KMS-11 (cell line): ENCODE measurements at regions not wholly inside any gene's neighbourhood (a gene's known extent, or its start where the extent isn't known, plus 50 kb on each side); places are given as distances from the start of the nearest gene placed in this dataset.

Source experiments
- H2AFZ ChIP-seq: fragments of 200-600 bp; sonication (generic); 2 replicates; pipeline ENCODE4 v1.6.1; 2016; ENCODE audit warnings: antibody characterized with exemption, mixed run types, low read depth
- H3K27ac ChIP-seq: fragments of 200-600 bp; sonication (generic); 2 replicates; pipeline ENCODE4 v1.6.1; 2016; ENCODE audit warnings: mild to moderate bottlenecking, mixed run types
- H3K27me3 ChIP-seq: fragments of 200-600 bp; sonication (generic); 2 replicates; pipeline ENCODE4 v1.6.1; 2017; ENCODE audit warnings: mild to moderate bottlenecking, low read depth, mixed run types, moderate library complexity; ENCODE audit not compliant: insufficient read depth
- H3K36me3 ChIP-seq: fragments of 200-600 bp; sonication (generic); 2 replicates; pipeline ENCODE4 v1.6.1; 2017; ENCODE audit warnings: mild to moderate bottlenecking, mixed run types; ENCODE audit not compliant: insufficient read depth
- H3K4me1 ChIP-seq: fragments of 200-600 bp; sonication (generic); 2 replicates; pipeline ENCODE4 v1.6.1; 2016; ENCODE audit warnings: mild to moderate bottlenecking, low read depth, mixed run types; ENCODE audit not compliant: poor library complexity, severe bottlenecking
- H3K4me2 ChIP-seq: fragments of 200-600 bp; sonication (generic); 2 replicates; pipeline ENCODE4 v1.7.0; 2016; ENCODE audit warnings: mild to moderate bottlenecking, mixed run types
- H3K4me3 ChIP-seq: fragments of 200-600 bp; sonication (generic); IDR thresholded peaks from 2 replicates; pipeline ENCODE4 v1.6.1; 2017; ENCODE audit warnings: low read depth, low read length, mixed read lengths; ENCODE audit not compliant: insufficient read depth
- H3K79me2 ChIP-seq: fragments of 200-600 bp; sonication (generic); 2 replicates; pipeline ENCODE4 v1.6.1; 2016; ENCODE audit warnings: low read depth, mixed run types; ENCODE audit not compliant: insufficient read depth
- H3K9ac ChIP-seq: fragments of 200-600 bp; sonication (generic); 2 replicates; pipeline ENCODE4 v1.6.1; 2016; ENCODE audit warnings: mild to moderate bottlenecking, mixed run types
- H4K20me1 ChIP-seq: fragments of 200-600 bp; sonication (generic); 2 replicates; pipeline ENCODE4 v1.6.1; 2016; ENCODE audit warnings: mild to moderate bottlenecking, mixed run types; ENCODE audit not compliant: insufficient read depth
- CTCF ChIP-seq: fragments of 200-600 bp; sonication (generic); conservative IDR thresholded peaks from 2 replicates; pipeline ENCODE4 v1.6.1; 2017; ENCODE audit warnings: low read depth, mild to moderate bottlenecking, antibody characterized with exemption, low read length, moderate library complexity, mixed read lengths

- H3K27ac ChIP-seq: no peak overlapping the region
- TF ChIP-seq CTCF: no peak
- peaks cover 28% of the 10 kb centered on the region for H3K4me1 ChIP-seq
- no peaks in the 10 kb centered on the region for H4K20me1 ChIP-seq
- H3K9ac ChIP-seq: no peak overlapping the region
- H3K4me2 ChIP-seq: no peak overlapping the region
- no peak overlapping the region for H3K4me3 ChIP-seq
- no peaks in the 10 kb centered on the region for H3K36me3 ChIP-seq
- H3K27me3 ChIP-seq: peaks cover 31% of the 10 kb centered on the region
- H2AFZ ChIP-seq: no peak overlapping the region
- no peaks in the 10 kb centered on the region for H3K79me2 ChIP-seq
These were observed 109.2 kb upstream of the DYRK2 start for GRCh38 chr12:67539329-67539728.

- no peaks in the 10 kb centered on the region for H3K36me3 ChIP-seq
- H3K4me1 ChIP-seq: peaks cover 28% of the 10 kb centered on the region
- H3K4me3 ChIP-seq: no peak overlapping the region
- no peaks in the 10 kb centered on the region for H3K79me2 ChIP-seq
- no peak overlapping the region for H2AFZ ChIP-seq
- no peak overlapping the region for H3K27ac ChIP-seq
- H3K9ac ChIP-seq: no peak overlapping the region
- no peak overlapping the region for H3K4me2 ChIP-seq
- no peaks in the 10 kb centered on the region for H4K20me1 ChIP-seq
- peaks cover 31% of the 10 kb centered on the region for H3K27me3 ChIP-seq
- no peak for TF ChIP-seq CTCF
These were observed 108.6 kb upstream of the DYRK2 start for GRCh38 chr12:67539946-67540345.

GRCh38 chr12:67540920-67541624 is 107.5 kb upstream of the DYRK2 start:
- Histone ChIP-seq H3K27me3 (peaks cover 31% of the 10 kb centered on the region), H3K9ac (no peak overlapping the region), H3K79me2 (no peaks in the 10 kb centered on the region), H3K4me1 (peaks cover 28% of the 10 kb centered on the region), H2AFZ (0 out of 2 replicates have a peak overlapping the region, but pooled peaks have one; percentile 11), H4K20me1 (no peaks in the 10 kb centered on the region), H3K36me3 (no peaks in the 10 kb centered on the region), H3K4me2 (peak overlapping the region; percentile 70), H3K27ac (peak overlapping the region; percentile 34), H3K4me3 (no peak overlapping the region)
- no peak for TF ChIP-seq CTCF

- no peaks in the 10 kb centered on the region for H3K36me3 ChIP-seq
- peaks cover 28% of the 10 kb centered on the region for H3K4me1 ChIP-seq
These were observed 106.9 kb upstream of the DYRK2 start for GRCh38 chr12:67541625-67541991.

More at GRCh38 chr12:67541625-67541991, 106.9 kb upstream of the DYRK2 start:
- Histone ChIP-seq H2AFZ (0 out of 2 replicates have a peak overlapping the region, but pooled peaks have one; percentile 11), H3K27me3 (peaks cover 31% of the 10 kb centered on the region), H3K9ac (no peak overlapping the region), H3K27ac (peak overlapping the region; percentile 34), H3K79me2 (no peaks in the 10 kb centered on the region), H3K4me2 (peak overlapping the region; percentile 70), H3K4me3 (no peak overlapping the region), H4K20me1 (no peaks in the 10 kb centered on the region)
- no peak for TF ChIP-seq CTCF
